Kidney epithelial cell (primary cell): ENCODE measurements at regions not wholly inside any gene's neighbourhood (a gene's known extent, or its start where the extent isn't known, plus 50 kb on each side); places are given as distances from the start of the nearest gene placed in this dataset.
A peak's percentile ranks its signal among the peaks of the same experiment; 100 is the strongest.
"Not testable (repeated sequence)": the region's sequence is repeated elsewhere in the genome, so short reads cannot be mapped to it uniquely, and the experiment has no call there.

ENCODE experiments used
- DNase-seq: peaks from one replicate; pipeline ENCODE4 v3.0.0-alpha.2; 2010; ENCODE audit warnings: low read depth
- H3K27me3 ChIP-seq: 2 replicates; pipeline ENCODE4 v1.6.0; 2011; ENCODE audit warnings: low read length; ENCODE audit not compliant: control insufficient read depth, insufficient read depth
- H3K36me3 ChIP-seq: 2 replicates; pipeline ENCODE4 v1.5.1; 2011; ENCODE audit warnings: low read length; ENCODE audit not compliant: control insufficient read depth, insufficient read depth
- H3K4me3 ChIP-seq: 2 replicates; pipeline ENCODE4 v1.5.1; 2011; ENCODE audit warnings: low read depth, mild to moderate bottlenecking, control low read depth, low read length
- TF ChIP-seq, protein P1 (sequence below): IDR thresholded peaks from 2 replicates; pipeline ENCODE4 v1.5.1; 2011; ENCODE audit warnings: mild to moderate bottlenecking, moderate library complexity, low read length, control low read depth, inconsistent platforms; ENCODE audit not compliant: insufficient read depth, poor library complexity, severe bottlenecking

GRCh38 chr5:130871346-130872086 lies 293.5 kb downstream of the HINT1 start:
- H3K27me3 ChIP-seq, result no peaks in the 10 kb centered on the region
- DNase-seq, result no peak
- TF ChIP-seq, protein P1, sequence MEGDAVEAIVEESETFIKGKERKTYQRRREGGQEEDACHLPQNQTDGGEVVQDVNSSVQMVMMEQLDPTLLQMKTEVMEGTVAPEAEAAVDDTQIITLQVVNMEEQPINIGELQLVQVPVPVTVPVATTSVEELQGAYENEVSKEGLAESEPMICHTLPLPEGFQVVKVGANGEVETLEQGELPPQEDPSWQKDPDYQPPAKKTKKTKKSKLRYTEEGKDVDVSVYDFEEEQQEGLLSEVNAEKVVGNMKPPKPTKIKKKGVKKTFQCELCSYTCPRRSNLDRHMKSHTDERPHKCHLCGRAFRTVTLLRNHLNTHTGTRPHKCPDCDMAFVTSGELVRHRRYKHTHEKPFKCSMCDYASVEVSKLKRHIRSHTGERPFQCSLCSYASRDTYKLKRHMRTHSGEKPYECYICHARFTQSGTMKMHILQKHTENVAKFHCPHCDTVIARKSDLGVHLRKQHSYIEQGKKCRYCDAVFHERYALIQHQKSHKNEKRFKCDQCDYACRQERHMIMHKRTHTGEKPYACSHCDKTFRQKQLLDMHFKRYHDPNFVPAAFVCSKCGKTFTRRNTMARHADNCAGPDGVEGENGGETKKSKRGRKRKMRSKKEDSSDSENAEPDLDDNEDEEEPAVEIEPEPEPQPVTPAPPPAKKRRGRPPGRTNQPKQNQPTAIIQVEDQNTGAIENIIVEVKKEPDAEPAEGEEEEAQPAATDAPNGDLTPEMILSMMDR, result peak; percentile 39
- H3K4me3 ChIP-seq, result no peak overlapping the region
- H3K36me3 ChIP-seq, result no peaks in the 10 kb centered on the region

DNA sequence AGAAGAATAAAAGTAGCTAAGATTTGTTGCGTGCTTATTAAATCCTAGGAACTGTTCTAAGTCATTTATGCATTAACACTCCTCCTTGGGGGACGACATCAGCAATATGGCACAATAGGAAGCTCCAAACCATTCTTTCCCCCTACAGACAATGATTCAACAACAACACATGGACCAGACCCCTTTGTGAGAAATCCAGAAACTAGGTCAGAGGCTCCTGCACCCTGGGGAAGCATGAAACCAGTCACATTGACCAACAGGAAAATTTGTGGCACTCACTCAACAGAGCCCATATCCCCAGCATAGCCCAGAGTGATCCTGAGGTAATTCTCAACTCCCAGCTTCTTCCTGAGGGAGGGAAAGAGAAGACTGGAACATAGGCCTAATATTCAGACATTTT lies 294.4 kb downstream of the HINT1 start:
- H3K36me3 ChIP-seq, result no peaks in the 10 kb centered on the region
- no peaks in the 10 kb centered on the region for H3K27me3 ChIP-seq
- no peak overlapping the region for H3K4me3 ChIP-seq
- DNase-seq, result no peak
- TF ChIP-seq, protein P1, result no peak

- no peak for DNase-seq
- TF ChIP-seq, protein P1, result no peak
- Histone ChIP-seq H3K27me3 (no peaks in the 10 kb centered on the region), H3K36me3 (no peaks in the 10 kb centered on the region), H3K4me3 (no peak overlapping the region)
Observed at GRCh38 chr5:130868186-130868840, 296.7 kb downstream of the HINT1 start.

- TF ChIP-seq, protein P1, result no peak
- Histone ChIP-seq H3K27me3 (no peaks in the 10 kb centered on the region), H3K4me3 (no peak overlapping the region), H3K36me3 (no peaks in the 10 kb centered on the region)
- DNase-seq, result no peak
Observed at GRCh38 chr5:130845049-130845765, 319.8 kb downstream of the HINT1 start.

DNA sequence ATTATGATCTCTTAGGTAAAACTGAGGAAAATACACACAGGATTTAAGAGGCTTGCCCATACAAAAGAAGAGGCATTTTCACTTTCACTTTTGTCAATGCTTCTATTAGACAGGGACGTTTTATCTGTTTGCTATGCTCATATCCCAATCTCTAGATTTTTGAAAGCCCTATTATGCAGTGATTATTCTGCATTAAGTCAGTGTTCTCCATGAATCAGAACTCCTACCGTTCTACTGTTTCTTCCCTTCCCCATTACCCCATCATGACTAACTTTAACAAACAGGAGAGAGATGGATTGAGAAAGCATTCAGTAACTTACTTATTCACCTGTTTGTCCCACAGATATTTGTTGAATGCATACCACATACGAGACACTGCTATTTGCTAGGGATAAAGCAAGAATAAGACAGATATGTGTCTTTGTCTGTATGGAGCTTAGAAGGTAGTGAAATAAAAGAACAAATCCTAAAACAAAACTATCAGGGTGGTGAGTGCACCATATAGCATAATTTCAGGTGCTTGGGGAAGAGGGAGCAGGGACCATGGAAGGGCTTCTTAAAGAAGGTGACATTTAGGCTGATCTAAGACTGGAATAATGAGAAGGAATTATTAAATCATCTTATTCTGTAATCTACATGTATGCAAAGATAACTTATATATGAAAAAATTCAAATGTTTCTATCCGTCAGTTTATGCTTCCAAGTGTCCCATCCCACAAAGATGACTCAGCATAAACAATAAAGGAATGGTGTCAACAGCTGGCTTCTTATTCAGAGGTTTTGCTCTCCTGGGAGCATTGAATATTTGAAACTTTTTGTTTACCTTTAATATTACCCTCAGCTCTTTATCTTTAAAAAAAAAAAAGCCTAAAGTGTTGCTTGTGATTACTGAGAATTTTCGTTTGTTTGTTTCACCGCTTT lies 328.1 kb downstream of the HINT1 start:
- TF ChIP-seq, protein P1, result no peak
- no peak overlapping the region for H3K4me3 ChIP-seq
- no peak for DNase-seq
- no peaks in the 10 kb centered on the region for H3K27me3 ChIP-seq
- no peaks in the 10 kb centered on the region for H3K36me3 ChIP-seq

GRCh38 chr5:130817598-130818384 lies 347.3 kb downstream of the HINT1 start:
- DNase-seq, result not testable (repeated sequence)

More at GRCh38 chr5:130817598-130818384, 347.3 kb downstream of the HINT1 start:
- not testable (repeated sequence) for H3K27me3 ChIP-seq, H3K4me3 ChIP-seq, H3K36me3 ChIP-seq
